ENCODE measurements at regions not wholly inside any gene's neighbourhood (a gene's known extent, or its start where the extent isn't known, plus 50 kb on each side); places are given as distances from the start of the nearest gene placed in this dataset.

DNA sequence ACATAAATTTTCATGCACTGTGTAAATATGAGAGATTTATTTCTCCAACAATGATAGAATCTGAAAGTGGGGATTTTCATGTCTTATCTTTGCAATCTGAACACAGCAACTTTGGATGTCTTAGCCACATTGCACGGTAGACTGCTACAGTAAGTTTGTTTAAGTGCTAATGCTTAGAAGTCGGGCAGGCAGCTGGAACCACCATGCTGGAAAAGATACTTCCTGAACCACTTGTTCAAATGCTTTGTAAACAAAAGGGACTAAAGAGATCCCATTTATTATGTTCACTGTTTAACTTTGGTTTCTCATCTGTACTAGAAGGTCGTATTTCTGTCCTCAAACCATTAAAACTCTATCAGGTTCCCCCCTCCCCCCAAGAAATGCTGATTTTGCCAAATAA lies 555.9 kb upstream of the DIPK2B start:
- H3K79me2 ChIP-seq (ENCODE audit: insufficient read depth, low read length) = no peaks in the 10 kb centered on the region
- no peak overlapping the region for H3K4me3 ChIP-seq (ENCODE audit: low read depth, low read length, poor library complexity, severe bottlenecking)
- no peaks in the 10 kb centered on the region for H4K20me1 ChIP-seq (ENCODE audit: insufficient read depth, low read length)
- TF ChIP-seq, protein P1, sequence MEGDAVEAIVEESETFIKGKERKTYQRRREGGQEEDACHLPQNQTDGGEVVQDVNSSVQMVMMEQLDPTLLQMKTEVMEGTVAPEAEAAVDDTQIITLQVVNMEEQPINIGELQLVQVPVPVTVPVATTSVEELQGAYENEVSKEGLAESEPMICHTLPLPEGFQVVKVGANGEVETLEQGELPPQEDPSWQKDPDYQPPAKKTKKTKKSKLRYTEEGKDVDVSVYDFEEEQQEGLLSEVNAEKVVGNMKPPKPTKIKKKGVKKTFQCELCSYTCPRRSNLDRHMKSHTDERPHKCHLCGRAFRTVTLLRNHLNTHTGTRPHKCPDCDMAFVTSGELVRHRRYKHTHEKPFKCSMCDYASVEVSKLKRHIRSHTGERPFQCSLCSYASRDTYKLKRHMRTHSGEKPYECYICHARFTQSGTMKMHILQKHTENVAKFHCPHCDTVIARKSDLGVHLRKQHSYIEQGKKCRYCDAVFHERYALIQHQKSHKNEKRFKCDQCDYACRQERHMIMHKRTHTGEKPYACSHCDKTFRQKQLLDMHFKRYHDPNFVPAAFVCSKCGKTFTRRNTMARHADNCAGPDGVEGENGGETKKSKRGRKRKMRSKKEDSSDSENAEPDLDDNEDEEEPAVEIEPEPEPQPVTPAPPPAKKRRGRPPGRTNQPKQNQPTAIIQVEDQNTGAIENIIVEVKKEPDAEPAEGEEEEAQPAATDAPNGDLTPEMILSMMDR (IDR thresholded peaks at IDR 0.05; ENCODE audit: low read length) = no peak
- no peak for TF ChIP-seq EZH2 (IDR thresholded peaks at IDR 0.05; ENCODE audit: borderline replicate concordance, low read length)
- H3K9me2 ChIP-seq (ENCODE audit: low read depth, low read length) = no peaks in the 10 kb centered on the region
- no peak overlapping the region for H3K4me2 ChIP-seq (ENCODE audit: low read length)
- no peak overlapping the region for H3K27ac ChIP-seq (ENCODE audit: low read depth, low read length, poor library complexity, severe bottlenecking)
- H3K9ac ChIP-seq (ENCODE audit: low read length) = no peak overlapping the region
- no peaks in the 10 kb centered on the region for H3K4me1 ChIP-seq (ENCODE audit: insufficient read depth, low read length, severe bottlenecking)
- H3F3A ChIP-seq (ENCODE audit: insufficient read depth, low read length) = no peaks in the 10 kb centered on the region
- H3K27me3 ChIP-seq (ENCODE audit: insufficient read depth, low read length) = no peaks in the 10 kb centered on the region
- no peaks in the 10 kb centered on the region for H3K36me3 ChIP-seq (ENCODE audit: insufficient read depth, low read length)
- H3K9me3 ChIP-seq (ENCODE audit: low read length) = no peaks in the 10 kb centered on the region
- H2AFZ ChIP-seq (ENCODE audit: low read length) = no peak overlapping the region

DNA sequence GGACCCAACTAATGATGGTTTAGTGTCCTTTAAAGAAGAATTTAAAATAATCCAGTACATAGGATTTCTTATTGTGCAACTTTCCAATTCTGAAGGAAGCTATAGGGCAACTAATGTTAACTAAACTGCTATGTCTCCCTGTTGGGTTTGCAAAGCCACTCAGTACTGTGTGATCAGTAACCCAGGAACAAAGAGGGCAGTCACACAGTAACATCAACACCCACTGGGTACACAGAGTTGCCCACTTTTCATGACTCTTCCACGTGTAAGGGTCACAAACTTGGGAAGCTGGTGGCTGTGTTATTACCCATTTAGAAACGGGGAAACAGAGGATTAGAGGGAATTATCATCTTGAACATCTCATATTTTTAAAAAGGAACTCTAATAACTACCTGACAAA lies 555.0 kb upstream of the DIPK2B start:
- no peak overlapping the region for H3K4me2 ChIP-seq (ENCODE audit: low read length)
- TF ChIP-seq, protein P1 (IDR thresholded peaks at IDR 0.05; ENCODE audit: low read length) = no peak
- TF ChIP-seq EZH2 (IDR thresholded peaks at IDR 0.05; ENCODE audit: borderline replicate concordance, low read length) = no peak
- H3K9me3 ChIP-seq (ENCODE audit: low read length) = no peaks in the 10 kb centered on the region
- no peaks in the 10 kb centered on the region for H3K36me3 ChIP-seq (ENCODE audit: insufficient read depth, low read length)
- H2AFZ ChIP-seq (ENCODE audit: low read length) = no peak overlapping the region
- no peaks in the 10 kb centered on the region for H3K27me3 ChIP-seq (ENCODE audit: insufficient read depth, low read length)
- no peaks in the 10 kb centered on the region for H3F3A ChIP-seq (ENCODE audit: insufficient read depth, low read length)
- no peaks in the 10 kb centered on the region for H4K20me1 ChIP-seq (ENCODE audit: insufficient read depth, low read length)
- no peak overlapping the region for H3K27ac ChIP-seq (ENCODE audit: low read depth, low read length, poor library complexity, severe bottlenecking)
- no peaks in the 10 kb centered on the region for H3K4me1 ChIP-seq (ENCODE audit: insufficient read depth, low read length, severe bottlenecking)
- no peak overlapping the region for H3K4me3 ChIP-seq (ENCODE audit: low read depth, low read length, poor library complexity, severe bottlenecking)
- H3K9ac ChIP-seq (ENCODE audit: low read length) = no peak overlapping the region
- H3K9me2 ChIP-seq (ENCODE audit: low read depth, low read length) = no peaks in the 10 kb centered on the region
- no peaks in the 10 kb centered on the region for H3K79me2 ChIP-seq (ENCODE audit: insufficient read depth, low read length)

DNA sequence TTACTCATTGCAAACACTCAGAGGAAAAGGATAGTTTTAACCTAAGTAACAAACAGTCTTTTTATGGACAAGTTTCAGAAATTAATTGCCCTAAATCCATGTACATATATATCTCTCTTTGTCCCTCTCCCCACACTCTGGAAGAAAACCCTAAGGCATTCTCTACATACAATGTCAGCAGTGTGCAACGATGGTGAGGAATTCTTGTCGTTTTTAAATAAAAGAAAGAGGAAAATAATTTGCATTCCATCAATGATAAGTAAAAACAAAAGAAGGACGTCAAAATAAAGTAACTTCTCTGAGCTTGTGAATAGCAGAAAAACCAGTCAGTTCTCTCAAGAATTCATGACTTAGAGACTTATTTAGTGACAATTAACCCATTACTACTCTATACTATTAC lies 550.5 kb upstream of the DIPK2B start:
- H3K9ac ChIP-seq (ENCODE audit: low read length) = no peak overlapping the region
- H3K9me3 ChIP-seq (ENCODE audit: low read length) = no peaks in the 10 kb centered on the region
- H3K4me2 ChIP-seq (ENCODE audit: low read length) = no peak overlapping the region
- H3K27me3 ChIP-seq (ENCODE audit: insufficient read depth, low read length) = no peaks in the 10 kb centered on the region
- H3K27ac ChIP-seq (ENCODE audit: low read depth, low read length, poor library complexity, severe bottlenecking) = no peak overlapping the region
- no peaks in the 10 kb centered on the region for H3F3A ChIP-seq (ENCODE audit: insufficient read depth, low read length)
- H3K36me3 ChIP-seq (ENCODE audit: insufficient read depth, low read length) = no peaks in the 10 kb centered on the region
- H3K79me2 ChIP-seq (ENCODE audit: insufficient read depth, low read length) = no peaks in the 10 kb centered on the region
- no peak overlapping the region for H2AFZ ChIP-seq (ENCODE audit: low read length)
- no peaks in the 10 kb centered on the region for H3K9me2 ChIP-seq (ENCODE audit: low read depth, low read length)
- no peaks in the 10 kb centered on the region for H4K20me1 ChIP-seq (ENCODE audit: insufficient read depth, low read length)
- TF ChIP-seq EZH2 (IDR thresholded peaks at IDR 0.05; ENCODE audit: borderline replicate concordance, low read length) = no peak
- TF ChIP-seq, protein P1 (IDR thresholded peaks at IDR 0.05; ENCODE audit: low read length) = no peak
- no peak overlapping the region for H3K4me3 ChIP-seq (ENCODE audit: low read depth, low read length, poor library complexity, severe bottlenecking)
- H3K4me1 ChIP-seq (ENCODE audit: insufficient read depth, low read length, severe bottlenecking) = no peaks in the 10 kb centered on the region

All from OCI-LY1 (cell line).